ENCODE measurements at regions not wholly inside any gene's neighbourhood (a gene's known extent, or its start where the extent isn't known, plus 50 kb on each side); places are given as distances from the start of the nearest gene placed in this dataset.

DNA sequence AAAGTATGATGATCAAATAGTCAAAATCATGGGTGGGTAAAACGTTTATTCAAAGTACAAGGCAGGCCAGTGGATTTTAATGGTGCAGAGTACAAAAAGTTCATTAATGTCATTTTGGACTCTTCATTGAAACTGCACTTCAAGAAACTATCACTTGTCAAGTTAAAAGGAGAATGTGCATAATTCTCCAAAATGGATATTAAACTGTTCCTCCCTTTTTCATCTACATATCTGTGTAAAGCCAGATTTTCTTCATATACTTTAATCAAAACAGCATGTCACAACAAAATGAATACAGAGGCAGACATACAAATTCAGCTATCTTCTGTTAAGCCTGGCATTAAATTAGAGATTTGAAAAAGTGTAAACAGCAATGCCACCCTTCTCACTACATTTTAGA lies 401.6 kb downstream of the NR2F1-AS1 start:
- Histone ChIP-seq H3K9me3 (peaks cover 0 to 4% of the 10 kb centered on the region in 2 donors), H3K4me3 (no peak overlapping the region), H3K4me1 (no peaks in the 10 kb centered on the region), H3K36me3 (no peaks in the 10 kb centered on the region), H3K27me3 (no peaks in the 10 kb centered on the region), H3K27ac (no peak overlapping the region)
- intact Hi-C loops (cut with DNase I; ENCODE audit: low total_unique reads) = no loop called here
- 64 to 69% methylated on average over 1 of the region's 1 CpG for WGBS, 2 donors (ENCODE audit: low coverage in 1 of 2)
- no peak for DNase-seq
- in situ Hi-C loops (cut with MboI; ENCODE audit: low pct_ligation_motif_present in 1 of 4, low pct_unique_long_range_greater_than_20kb in 1 of 4, low sequenced_read_pairs in 3 of 4) = no loop called here
- TF ChIP-seq CTCF (IDR thresholded peaks at IDR 0.05) (no peak), POLR2AphosphoS5 (IDR thresholded peaks at IDR 0.05) (no peak), EP300 (IDR thresholded peaks at IDR 0.05; ENCODE audit: low read depth) (no peak), POLR2A (IDR thresholded peaks at IDR 0.05) (no peak)

GRCh38 chr5:93174930-93175329 lies 406.1 kb downstream of the NR2F1-AS1 start:
- no peak overlapping the region for H3K4me3 ChIP-seq
- no peaks in the 10 kb centered on the region for H3K27me3 ChIP-seq
- H3K9me3 ChIP-seq = no peaks in the 10 kb centered on the region
- no peaks in the 10 kb centered on the region for H3K4me1 ChIP-seq
- no peak overlapping the region for H3K27ac ChIP-seq
- no peaks in the 10 kb centered on the region for H3K36me3 ChIP-seq
- in situ Hi-C loops (cut with MboI; ENCODE audit: low pct_ligation_motif_present in 1 of 4, low pct_unique_long_range_greater_than_20kb in 1 of 4, low sequenced_read_pairs in 3 of 4) (no loop called here), intact Hi-C loops (cut with DNase I; ENCODE audit: low total_unique reads) (no loop called here)
- DNase-seq = no peak
- WGBS, 2 donors (ENCODE audit: low coverage in 1 of 2) = 81 to 90% methylated on average over 1 of the region's 1 CpG
- TF ChIP-seq POLR2A (IDR thresholded peaks at IDR 0.05) (no peak), EP300 (IDR thresholded peaks at IDR 0.05; ENCODE audit: low read depth) (no peak), CTCF (IDR thresholded peaks at IDR 0.05) (no peak), POLR2AphosphoS5 (IDR thresholded peaks at IDR 0.05) (no peak)

DNA sequence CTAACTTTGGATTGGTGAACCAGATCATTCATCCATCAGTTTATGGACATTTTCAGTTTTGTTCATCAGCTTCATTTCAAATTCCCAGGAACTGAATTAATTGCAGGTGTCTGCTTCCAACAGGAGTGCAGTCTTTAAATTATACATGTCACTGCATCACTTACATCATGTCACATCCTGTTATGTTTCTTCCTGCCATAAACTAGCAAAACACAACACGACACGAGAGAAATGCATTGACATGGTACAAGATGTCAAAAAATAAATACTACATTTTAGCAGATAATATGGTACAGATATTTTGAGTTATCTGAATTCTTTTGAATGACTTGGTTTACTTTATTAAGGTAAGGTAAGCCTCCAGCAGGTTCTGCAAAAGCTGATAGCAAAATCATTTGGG lies 415.5 kb downstream of the NR2F1-AS1 start:
- 58 to 62% methylated on average over 2 of the region's 2 CpGs for WGBS, 2 donors (ENCODE audit: low coverage in 1 of 2)

GRCh38 chr5:93164690-93165089 lies 416.3 kb downstream of the NR2F1-AS1 start:
- WGBS, 2 donors (ENCODE audit: low coverage in 1 of 2) = 65 to 67% methylated on average over 2 of the region's 2 CpGs

More for the DNA sequence above, 415.5 kb downstream of the NR2F1-AS1 start:
- Histone ChIP-seq H3K9me3 (no peaks in the 10 kb centered on the region), H3K4me3 (no peak overlapping the region), H3K36me3 (no peaks in the 10 kb centered on the region), H3K27ac (no peak overlapping the region), H3K27me3 (no peaks in the 10 kb centered on the region), H3K4me1 (peaks cover 0 to 6% (median 0%) of the 10 kb centered on the region in 4 donors)
- DNase-seq = no peak
- intact Hi-C loops (cut with DNase I; ENCODE audit: low total_unique reads) (no loop called here), in situ Hi-C loops (cut with MboI; ENCODE audit: low pct_ligation_motif_present in 1 of 4, low pct_unique_long_range_greater_than_20kb in 1 of 4, low sequenced_read_pairs in 3 of 4) (no loop called here)
- no peak for TF ChIP-seq POLR2AphosphoS5 (IDR thresholded peaks at IDR 0.05)
- TF ChIP-seq CTCF (IDR thresholded peaks at IDR 0.05) = no peak
- TF ChIP-seq EP300 (IDR thresholded peaks at IDR 0.05; ENCODE audit: low read depth) = no peak
- TF ChIP-seq POLR2A (IDR thresholded peaks at IDR 0.05) = no peak

More at GRCh38 chr5:93164690-93165089, 416.3 kb downstream of the NR2F1-AS1 start:
- DNase-seq = peak; percentile 8
- Histone ChIP-seq H3K9me3 (no peaks in the 10 kb centered on the region), H3K36me3 (no peaks in the 10 kb centered on the region), H3K27ac (no peak overlapping the region), H3K4me1 (peaks cover 0 to 6% (median 0%) of the 10 kb centered on the region in 4 donors), H3K4me3 (no peak overlapping the region), H3K27me3 (no peaks in the 10 kb centered on the region)
- in situ Hi-C loops (cut with MboI; ENCODE audit: low pct_ligation_motif_present in 1 of 4, low pct_unique_long_range_greater_than_20kb in 1 of 4, low sequenced_read_pairs in 3 of 4) (no loop called here), intact Hi-C loops (cut with DNase I; ENCODE audit: low total_unique reads) (no loop called here)
- no peak for TF ChIP-seq POLR2AphosphoS5 (IDR thresholded peaks at IDR 0.05)
- TF ChIP-seq POLR2A (IDR thresholded peaks at IDR 0.05) = no peak
- TF ChIP-seq CTCF (IDR thresholded peaks at IDR 0.05) = no peak
- TF ChIP-seq EP300 (IDR thresholded peaks at IDR 0.05; ENCODE audit: low read depth) = no peak
